ENCODE measurements at regions not wholly inside any gene's neighbourhood (a gene's known extent, or its start where the extent isn't known, plus 50 kb on each side); places are given as distances from the start of the nearest gene placed in this dataset.

DNA sequence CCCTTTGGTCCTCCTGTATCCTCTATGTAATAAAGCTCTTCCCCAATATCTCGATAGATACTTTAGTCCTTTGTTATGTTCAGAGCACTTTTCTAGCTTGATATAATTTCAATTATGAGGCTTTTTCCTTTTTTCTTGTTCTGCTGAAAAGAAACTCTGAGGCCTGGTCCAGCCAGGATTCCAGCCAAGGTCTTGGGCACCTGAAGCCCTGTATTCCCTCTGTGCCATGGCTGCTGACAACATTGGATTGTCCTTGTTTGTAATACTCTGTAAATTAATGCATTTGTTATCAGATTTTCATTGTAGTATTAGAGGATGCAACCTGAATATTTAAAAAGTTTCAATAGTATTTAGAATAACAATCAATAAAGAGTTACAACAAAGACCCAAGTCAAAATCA lies 67.9 kb upstream of the ADAMTS5 start:
- no peaks in the 10 kb centered on the region for H3K4me1 ChIP-seq (ENCODE audit: control insufficient read depth, extremely low read depth, insufficient read depth, low read length)
- POLR2A ChIA-PET: no interaction called here
- no peaks in the 10 kb centered on the region for H3K9me1 ChIP-seq (replicated peaks; ENCODE audit: control insufficient read depth, extremely low read depth, insufficient read depth, low read length)
- FAIRE-seq (no peak), DNase-seq (ENCODE audit: low read depth, low spot score) (no peak)
- intact Hi-C loops (cut with micrococcal nuclease): no loop called here
- H4K20me1 ChIP-seq (replicated peaks; ENCODE audit: control insufficient read depth, extremely low read depth, insufficient read depth, low read length): no peaks in the 10 kb centered on the region
- no peak overlapping the region for H3K4me3 ChIP-seq (replicated peaks in 1 of 3; ENCODE audit: insufficient read depth in 1 of 3, low read depth in 1 of 3, low read length in 3 of 3)
- H3K27me3 ChIP-seq (ENCODE audit: control insufficient read depth in 2 of 2, insufficient read depth in 2 of 2, low read length in 2 of 2): no peaks in the 10 kb centered on the region
- no peaks in the 10 kb centered on the region for H3K36me3 ChIP-seq (ENCODE audit: control insufficient read depth in 2 of 2, extremely low read depth in 1 of 2, insufficient read depth in 2 of 2, low read length in 2 of 2)
- CTCF ChIA-PET: interaction anchor here (1.0 to 1.7 kb wide), 2 partner anchors 13 to 96 kb away, joined by 3 read pairs; no protein-coding TSS in a partner anchor
- H3K9me3 ChIP-seq (replicated peaks; ENCODE audit: control insufficient read depth, insufficient read depth, low read length): no peaks in the 10 kb centered on the region
- no peak overlapping the region for H3K9ac ChIP-seq (replicated peaks; ENCODE audit: extremely low read depth, insufficient read depth, low read length)
- no TSS peak for BruUV-seq (replicated peaks)
- dilution Hi-C loops (cut with MboI; ENCODE audit: extremely low pct_ligation_motif_present, low sequenced_read_pairs): no loop called here
- TF ChIP-seq, protein P1, sequence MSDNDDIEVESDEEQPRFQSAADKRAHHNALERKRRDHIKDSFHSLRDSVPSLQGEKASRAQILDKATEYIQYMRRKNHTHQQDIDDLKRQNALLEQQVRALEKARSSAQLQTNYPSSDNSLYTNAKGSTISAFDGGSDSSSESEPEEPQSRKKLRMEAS (IDR thresholded peaks at IDR 0.05; ENCODE audit: insufficient read depth, insufficient read length): no peak
- TF ChIP-seq EZH2 (IDR thresholded peaks at IDR 0.05; ENCODE audit: borderline replicate concordance, low read depth, low read length, severe bottlenecking): no peak
- no peak for TF ChIP-seq CTCF (IDR thresholded peaks at IDR 0.05; ENCODE audit: extremely low read depth in 1 of 2, insufficient read depth in 1 of 2, low read depth in 1 of 2, low read length in 2 of 2)
- TF ChIP-seq FOS (IDR thresholded peaks at IDR 0.05; ENCODE audit: borderline replicate concordance, insufficient read depth, low read length): no peak
- no peak overlapping the region for H2AFZ ChIP-seq (ENCODE audit: low read depth, low read length)
- no peak overlapping the region for H3K4me2 ChIP-seq (ENCODE audit: insufficient read depth, low read length)
- no peaks in the 10 kb centered on the region for H3K79me2 ChIP-seq (ENCODE audit: control insufficient read depth, insufficient read depth, low read length)
- no peak overlapping the region for H3K27ac ChIP-seq (ENCODE audit: insufficient read depth, low read depth, low read length)

DNA sequence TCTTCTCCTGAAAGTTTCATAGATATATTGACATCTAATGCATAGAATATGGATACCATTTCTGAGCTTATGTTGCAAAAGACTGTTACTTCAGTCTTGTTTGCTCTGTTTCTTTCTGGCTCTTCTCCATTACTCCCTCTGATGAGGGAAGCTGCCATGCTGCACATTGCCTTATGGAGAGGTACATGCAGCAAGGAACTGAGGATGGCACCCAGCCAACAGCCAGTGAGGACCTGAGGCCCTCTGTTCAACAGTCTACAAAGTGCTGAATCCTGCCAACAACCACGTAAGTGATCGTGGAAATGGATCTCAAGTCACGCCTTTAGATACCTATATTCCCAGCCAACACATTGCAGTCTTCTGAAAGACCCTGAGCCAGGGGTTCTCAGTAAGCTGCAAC lies 66.6 kb upstream of the ADAMTS5 start:
- dilution Hi-C loops (cut with MboI; ENCODE audit: extremely low pct_ligation_motif_present, low sequenced_read_pairs) (no loop called here), intact Hi-C loops (cut with micrococcal nuclease) (no loop called here)
- no peaks in the 10 kb centered on the region for H3K9me1 ChIP-seq (replicated peaks; ENCODE audit: control insufficient read depth, extremely low read depth, insufficient read depth, low read length)
- H2AFZ ChIP-seq (ENCODE audit: low read depth, low read length): no peak overlapping the region
- H3K4me1 ChIP-seq (ENCODE audit: control insufficient read depth, extremely low read depth, insufficient read depth, low read length): no peaks in the 10 kb centered on the region
- TF ChIP-seq GATA2 (IDR thresholded peaks at IDR 0.05; ENCODE audit: insufficient read depth, insufficient read length, low read depth, low read length) (no peak), CTCF (IDR thresholded peaks at IDR 0.05; ENCODE audit: extremely low read depth in 1 of 2, insufficient read depth in 1 of 2, low read depth in 1 of 2, low read length in 2 of 2) (no peak), MYC (IDR thresholded peaks at IDR 0.05; ENCODE audit: low read depth, low read length) (no peak), POLR2AphosphoS5 (IDR thresholded peaks at IDR 0.05; ENCODE audit: insufficient read depth, low read depth, low read length) (no peak), JUN (IDR thresholded peaks at IDR 0.05; ENCODE audit: borderline replicate concordance, insufficient read depth, insufficient read length, low read depth) (no peak), FOS (IDR thresholded peaks at IDR 0.05; ENCODE audit: borderline replicate concordance, insufficient read depth, low read length) (no peak), EZH2 (IDR thresholded peaks at IDR 0.05; ENCODE audit: borderline replicate concordance, low read depth, low read length, severe bottlenecking) (no peak), POLR2A (IDR thresholded peaks at IDR 0.05; ENCODE audit: low read depth, low read length) (no peak)
- TF ChIP-seq, protein P1 (IDR thresholded peaks at IDR 0.05; ENCODE audit: insufficient read depth, insufficient read length): no peak
- H4K20me1 ChIP-seq (replicated peaks; ENCODE audit: control insufficient read depth, extremely low read depth, insufficient read depth, low read length): no peaks in the 10 kb centered on the region
- no peak overlapping the region for H3K4me2 ChIP-seq (ENCODE audit: insufficient read depth, low read length)
- ChIA-PET CTCF (no interaction called here), POLR2A (no interaction called here)
- no peak overlapping the region for H3K9ac ChIP-seq (replicated peaks; ENCODE audit: extremely low read depth, insufficient read depth, low read length)
- BruUV-seq (replicated peaks): no TSS peak
- no peaks in the 10 kb centered on the region for H3K79me2 ChIP-seq (ENCODE audit: control insufficient read depth, insufficient read depth, low read length)
- no peak for FAIRE-seq
- H3K36me3 ChIP-seq (ENCODE audit: control insufficient read depth in 2 of 2, extremely low read depth in 1 of 2, insufficient read depth in 2 of 2, low read length in 2 of 2): no peaks in the 10 kb centered on the region
- no peak overlapping the region for H3K27ac ChIP-seq (ENCODE audit: insufficient read depth, low read depth, low read length)
- no peak overlapping the region for H3K4me3 ChIP-seq (replicated peaks in 1 of 3; ENCODE audit: insufficient read depth in 1 of 3, low read depth in 1 of 3, low read length in 3 of 3)
- DNase-seq (ENCODE audit: low read depth, low spot score): no peak
- H3K9me3 ChIP-seq (replicated peaks; ENCODE audit: control insufficient read depth, insufficient read depth, low read length): no peaks in the 10 kb centered on the region
- no peaks in the 10 kb centered on the region for H3K27me3 ChIP-seq (ENCODE audit: control insufficient read depth in 2 of 2, insufficient read depth in 2 of 2, low read length in 2 of 2)
